GM21528 (cell line): ENCODE measurements at regions not wholly inside any gene's neighbourhood (a gene's known extent, or its start where the extent isn't known, plus 50 kb on each side); places are given as distances from the start of the nearest gene placed in this dataset.
"Not testable (repeated sequence)": the region's sequence is repeated elsewhere in the genome, so short reads cannot be mapped to it uniquely, and the experiment has no call there.

Source experiments
- ATAC-seq: cut with Tn5 transposase; IDR thresholded peaks from one replicate; pipeline ENCODE4 v1.9.1; 2021; ENCODE audit warnings: mild to moderate bottlenecking, moderate library complexity; ENCODE audit not compliant: unreplicated experiment, low FRiP score

DNA sequence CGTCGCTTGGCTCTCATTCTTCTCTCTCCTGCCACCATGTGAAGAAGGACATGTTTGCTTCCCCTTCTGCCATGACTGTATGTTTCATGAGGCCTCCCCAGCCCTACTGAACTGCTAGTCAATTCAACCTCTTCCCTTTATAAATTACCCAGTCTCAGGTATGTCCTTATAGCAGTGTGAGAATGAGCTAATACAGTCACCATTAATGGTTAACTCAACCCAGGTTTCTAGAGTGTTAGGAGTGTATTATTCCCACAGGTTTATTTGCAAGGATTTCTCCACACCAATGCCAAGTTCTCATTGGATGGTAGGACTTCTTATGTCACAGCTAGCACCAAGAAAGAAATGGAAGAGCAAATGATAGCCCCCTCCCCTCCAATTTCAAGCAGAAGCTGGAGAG is 71.9 kb downstream of the DYNAP start:
- ATAC-seq: no peak

DNA sequence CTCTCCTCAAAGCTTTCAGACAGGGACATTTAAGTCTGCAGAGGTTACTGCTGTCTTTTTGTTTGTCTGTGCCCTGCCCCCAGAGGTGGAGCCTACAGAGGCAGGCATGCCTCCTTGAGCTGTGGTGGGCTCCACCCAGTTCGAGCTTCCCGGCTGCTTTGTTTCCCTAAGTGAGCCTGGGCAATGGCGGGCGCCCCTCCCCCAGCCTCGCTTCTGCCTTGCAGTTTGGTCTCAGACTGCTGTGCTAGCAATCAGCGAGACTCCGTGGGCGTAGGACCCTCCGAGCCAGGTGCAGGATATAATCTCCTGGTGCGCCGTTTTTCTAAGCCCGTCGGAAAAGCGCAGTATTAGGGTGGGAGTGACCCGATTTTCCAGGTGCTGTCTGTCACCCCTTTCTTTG is 78.7 kb downstream of the DYNAP start:
- ATAC-seq: not testable (repeated sequence)

DNA sequence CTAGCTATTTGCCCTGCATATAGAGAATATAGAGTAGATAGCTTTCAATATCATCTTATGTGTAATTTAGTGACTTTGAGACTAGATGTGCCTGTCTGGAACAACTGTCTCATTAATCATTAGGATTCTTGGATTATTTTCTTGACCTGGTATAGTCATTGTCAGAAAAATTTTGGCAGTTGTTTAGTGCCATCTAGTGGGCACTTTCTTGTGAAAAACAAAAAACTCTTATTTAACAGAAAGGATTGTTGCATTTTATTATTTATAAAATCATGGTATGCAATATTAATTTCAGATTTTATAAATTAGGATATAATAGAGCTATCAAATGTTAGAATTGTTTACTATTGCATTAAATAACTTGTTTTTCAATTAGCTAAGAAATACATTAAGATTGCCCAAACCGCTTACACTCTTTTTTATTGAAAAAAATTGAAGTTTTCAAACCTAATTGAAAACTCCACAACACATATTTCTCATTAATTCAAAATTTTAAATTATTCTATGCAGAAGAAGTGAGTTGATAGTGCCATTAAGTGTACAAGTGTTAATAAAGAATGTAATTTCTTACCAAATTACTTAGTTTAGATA is 80.3 kb downstream of the DYNAP start:
- ATAC-seq: no peak

DNA sequence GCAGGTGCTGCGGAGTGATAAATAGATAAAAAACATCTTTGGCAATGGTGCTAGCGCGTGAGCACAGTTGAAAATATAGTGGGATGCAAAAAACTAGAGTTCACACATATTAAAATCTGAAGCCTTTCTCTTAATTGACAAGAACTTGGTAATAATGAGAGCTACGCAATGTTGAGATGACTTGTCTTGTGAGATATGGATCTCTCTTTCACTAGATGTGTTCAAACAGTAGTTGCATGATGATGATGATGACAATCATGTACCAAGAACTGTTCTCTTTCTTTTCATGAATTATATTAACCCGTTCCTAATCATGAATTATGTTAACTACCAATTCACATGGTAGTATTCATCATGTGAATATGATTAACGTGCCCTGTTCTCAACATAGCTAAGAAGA is 81.1 kb downstream of the DYNAP start:
- no peak for ATAC-seq

DNA sequence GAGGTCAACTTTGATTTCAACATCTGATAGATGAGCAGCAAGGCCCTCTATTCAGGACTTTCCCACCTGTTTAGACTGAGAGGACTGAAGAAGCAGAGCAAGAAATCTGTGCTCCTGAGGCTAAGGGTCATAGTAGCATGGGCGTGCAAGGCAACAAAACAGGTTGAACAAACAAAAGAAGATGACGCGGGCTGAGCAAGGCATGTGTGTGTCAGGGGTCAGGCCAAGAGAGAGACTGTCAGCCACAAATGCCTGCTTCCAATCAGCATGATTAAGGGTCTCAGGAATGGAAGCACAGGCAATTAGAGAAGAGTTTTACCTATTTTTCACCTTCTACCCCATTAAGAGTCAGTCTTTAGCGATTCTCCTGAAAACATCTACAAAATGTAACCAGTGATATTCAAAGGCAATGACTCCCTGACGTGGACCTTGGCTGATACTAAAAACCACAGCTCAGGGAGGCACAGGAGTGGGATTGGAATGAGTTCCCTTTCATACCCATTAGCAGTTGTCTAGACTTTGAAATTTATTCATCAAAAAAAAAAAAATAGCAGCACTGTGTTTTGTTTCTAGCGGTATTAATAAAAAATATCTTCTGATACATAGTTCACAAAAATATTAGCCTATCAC is 81.9 kb downstream of the DYNAP start:
- no peak for ATAC-seq

DNA sequence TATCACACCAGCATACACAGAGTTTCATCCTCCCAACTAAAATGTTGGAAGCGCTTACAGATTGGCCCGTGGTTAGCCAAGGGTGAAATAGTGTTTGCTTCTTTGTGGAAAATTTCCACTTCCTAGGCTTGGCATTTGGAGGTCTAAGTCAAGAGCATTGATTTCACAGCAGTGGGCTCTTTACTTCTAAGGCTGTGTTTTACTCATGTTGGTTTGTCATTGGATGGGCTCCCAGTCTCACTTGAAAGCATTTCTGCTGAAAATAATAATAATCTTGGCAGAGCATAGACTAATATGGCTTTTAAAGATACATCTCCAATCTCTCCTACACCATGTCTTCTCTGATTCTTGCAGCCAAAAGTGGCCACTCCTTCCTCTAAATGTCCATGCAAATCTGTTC is 82.9 kb downstream of the DYNAP start:
- ATAC-seq: no peak

DNA sequence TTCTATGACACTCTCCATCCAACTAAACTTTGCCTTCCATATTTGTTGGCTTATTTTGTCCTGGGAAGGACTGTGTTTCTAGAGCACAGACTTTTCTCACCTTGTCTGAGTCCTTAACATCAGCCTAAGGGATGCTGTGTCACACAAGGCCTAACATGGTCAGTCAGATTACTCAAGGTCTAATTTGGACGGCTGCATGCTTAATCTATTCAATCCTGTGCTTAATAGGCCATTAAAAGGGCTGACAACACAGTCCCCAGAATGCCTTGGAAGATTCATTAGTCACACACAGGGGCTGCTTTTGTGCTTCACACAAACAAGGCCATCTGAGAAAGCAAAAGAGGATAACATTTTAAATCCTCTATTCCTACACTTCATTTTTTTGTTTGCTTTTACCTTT is 84.0 kb downstream of the DYNAP start:
- no peak for ATAC-seq

DNA sequence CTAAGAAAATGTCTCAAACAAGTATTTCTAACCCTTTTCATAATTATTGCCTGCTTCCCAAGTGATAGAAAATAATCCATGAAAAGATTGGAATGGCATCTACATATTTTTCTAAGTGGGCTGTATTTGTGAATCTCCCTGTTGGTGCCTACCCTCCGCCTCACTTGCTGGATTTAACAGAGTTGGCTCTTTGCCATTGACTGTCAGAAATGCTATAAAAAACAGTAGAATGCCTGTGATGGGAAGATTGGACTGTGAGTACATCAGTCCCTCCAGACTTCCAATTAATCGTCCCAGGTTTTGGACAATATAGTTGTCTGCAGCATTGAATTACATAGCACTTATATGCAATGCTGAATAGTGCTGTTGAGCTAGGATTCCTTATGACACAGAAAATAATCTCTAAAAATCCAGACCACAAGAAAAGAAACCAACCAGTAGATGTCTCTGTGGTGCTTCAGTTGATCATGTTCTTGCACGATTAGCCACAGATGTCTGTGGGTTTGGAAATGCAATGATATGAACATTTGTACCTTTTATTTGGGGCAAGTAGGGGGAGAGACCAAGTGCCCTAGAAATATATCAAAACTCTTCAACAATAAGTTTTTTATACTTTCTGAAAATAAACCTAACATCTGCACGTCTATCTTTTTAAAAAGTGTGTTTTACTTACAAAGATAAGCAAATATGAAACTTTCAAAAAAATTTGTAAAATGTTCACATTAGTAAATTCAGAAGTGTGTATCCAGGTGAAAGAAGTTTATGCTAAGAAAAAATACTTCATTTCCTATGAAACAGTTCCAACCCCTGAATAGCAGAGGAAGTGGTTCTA is 88.5 kb downstream of the DYNAP start:
- no peak for ATAC-seq

DNA sequence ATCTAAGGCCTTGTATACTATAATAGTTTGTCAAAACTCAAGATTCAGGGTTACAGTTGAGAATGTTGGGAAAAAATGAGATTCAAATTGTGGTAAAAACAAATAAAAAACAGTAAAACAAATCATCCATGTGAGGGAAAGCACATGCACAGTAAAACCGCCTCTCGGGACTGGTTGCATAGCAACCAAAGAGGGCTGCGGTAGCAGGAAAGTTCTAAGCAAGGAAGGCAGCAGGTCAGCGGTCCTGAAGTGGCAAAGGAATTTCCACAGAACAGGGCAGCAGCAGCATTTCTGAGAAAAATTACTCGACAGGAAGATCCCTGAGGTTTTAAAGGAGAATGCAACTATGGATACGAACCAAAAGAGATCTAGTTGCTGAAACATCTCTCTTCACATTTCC is 93.7 kb downstream of the DYNAP start:
- ATAC-seq: no peak

DNA sequence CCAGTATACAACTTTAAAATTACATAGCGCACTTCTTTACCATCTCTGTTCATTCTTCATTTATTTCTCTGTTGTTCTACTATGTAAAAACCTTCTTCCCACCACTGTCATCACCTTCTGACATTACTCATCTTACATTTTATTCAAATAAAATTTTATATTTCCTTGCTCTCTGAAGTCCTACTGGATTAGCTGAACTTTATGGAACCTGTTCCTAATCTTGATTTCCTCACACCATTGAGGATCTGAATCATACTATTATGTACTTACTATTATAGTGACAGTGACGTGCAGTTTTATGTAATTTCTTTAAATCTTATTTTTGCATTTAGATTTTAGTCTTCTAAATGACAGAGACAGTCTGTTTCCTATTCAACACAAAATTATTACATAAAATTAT is 98.3 kb downstream of the DYNAP start:
- ATAC-seq: no peak

DNA sequence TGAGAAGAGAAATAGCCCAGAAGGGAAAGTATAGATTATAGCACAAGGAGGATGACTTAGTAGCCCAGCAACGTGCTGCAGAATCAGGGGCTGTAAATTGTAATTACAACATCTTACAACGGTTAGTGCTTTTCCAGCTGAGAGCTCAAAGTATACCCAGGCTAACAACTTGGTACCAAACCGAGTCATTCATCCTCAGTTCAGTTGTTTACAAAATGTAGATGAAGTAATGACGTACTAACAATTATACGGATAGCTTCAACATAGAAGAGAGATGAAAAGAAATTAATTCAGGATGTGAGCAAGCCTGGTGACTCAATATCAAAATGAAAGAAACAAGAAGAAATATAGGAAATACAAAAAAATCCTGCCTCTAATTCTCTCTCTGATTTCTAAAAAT is 99.2 kb downstream of the DYNAP start:
- no peak for ATAC-seq

DNA sequence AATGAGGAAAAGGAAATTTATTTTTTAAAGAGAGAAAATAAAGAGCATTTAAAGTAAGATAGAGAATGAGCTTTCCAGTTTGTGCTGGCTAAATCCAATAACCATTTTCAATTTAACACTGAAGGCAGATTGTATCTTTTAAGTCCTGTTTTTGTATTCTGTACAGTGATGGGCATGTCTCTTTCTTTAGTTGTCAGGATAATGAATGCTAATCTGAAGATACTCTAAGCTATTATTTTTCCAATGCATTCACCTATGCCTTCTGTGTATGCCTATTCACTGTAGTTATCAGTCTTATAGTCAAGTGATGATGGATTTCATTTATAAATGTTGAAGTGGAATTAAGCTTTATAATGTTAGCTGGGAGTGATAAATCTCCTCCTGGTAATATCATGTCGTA is 101.4 kb downstream of the DYNAP start:
- ATAC-seq: no peak

DNA sequence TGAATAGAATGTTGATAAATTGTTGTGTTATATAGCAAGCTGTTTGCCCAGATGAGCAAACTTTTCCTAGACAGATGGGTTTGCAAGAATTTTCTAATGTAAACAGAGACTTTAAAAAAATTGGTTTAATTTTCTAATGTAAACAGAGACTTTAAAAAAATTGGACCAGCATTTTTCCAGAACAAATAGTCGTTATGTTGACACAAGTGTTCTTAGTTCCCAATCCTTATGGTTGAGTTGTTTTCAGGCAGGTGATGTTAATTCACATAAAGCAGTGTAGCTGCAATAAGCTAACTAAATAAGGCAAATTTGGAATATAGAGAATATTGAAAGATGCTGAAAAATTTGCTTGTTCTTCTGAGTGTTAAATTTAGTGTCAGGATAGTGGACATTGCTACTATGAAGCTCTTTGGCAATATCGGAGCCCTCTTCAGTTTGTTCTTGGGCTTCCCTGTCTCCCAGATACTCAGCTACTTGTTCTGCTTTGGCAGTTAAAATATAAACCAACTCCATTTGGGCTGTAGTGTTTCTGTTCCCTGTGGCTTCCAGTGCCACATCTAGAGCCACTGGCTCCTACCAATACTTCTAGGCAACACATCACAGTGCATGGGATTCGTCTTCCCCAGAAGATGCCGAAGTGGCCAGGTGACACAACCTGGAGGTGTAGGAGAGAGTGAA is 105.7 kb downstream of the DYNAP start:
- ATAC-seq: no peak

DNA sequence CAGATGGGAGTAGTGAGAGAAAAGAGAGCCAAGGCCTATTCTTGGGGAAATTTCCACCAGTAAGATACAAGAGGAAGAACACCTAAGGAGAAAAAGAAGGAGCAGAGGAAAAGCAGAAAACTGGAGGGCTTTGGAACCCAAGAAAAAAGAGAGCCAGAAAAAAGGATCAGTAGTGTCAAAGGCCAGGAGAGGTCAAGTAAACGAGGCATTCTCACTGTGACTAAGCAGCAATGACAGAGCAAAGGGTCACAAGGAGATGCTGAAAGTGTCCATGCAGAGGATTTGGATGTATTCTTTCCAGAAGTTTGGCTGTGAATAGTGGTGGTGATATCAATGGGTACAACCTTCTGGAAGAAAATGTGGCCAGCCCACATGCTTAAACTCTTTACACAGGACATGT is 109.5 kb downstream of the DYNAP start:
- no peak for ATAC-seq

DNA sequence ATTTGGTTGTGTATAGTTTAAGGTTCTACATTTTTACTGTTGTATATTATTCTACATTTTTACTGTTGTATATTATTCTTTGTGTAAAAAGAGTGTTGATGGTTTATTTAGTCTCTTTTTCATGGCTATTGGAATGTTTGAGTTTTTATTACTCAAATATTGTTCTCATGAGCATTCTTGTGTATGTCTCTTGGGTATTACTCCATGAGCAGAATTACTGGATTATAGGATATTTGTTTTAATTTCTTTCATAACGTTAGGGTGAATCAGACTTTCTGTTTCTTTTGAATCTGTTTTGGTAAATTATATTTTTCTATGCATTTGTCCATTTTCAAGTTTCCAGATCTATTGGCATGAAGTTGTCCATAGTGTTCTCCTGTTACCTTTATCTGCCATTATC is 111.6 kb downstream of the DYNAP start:
- ATAC-seq: no peak

DNA sequence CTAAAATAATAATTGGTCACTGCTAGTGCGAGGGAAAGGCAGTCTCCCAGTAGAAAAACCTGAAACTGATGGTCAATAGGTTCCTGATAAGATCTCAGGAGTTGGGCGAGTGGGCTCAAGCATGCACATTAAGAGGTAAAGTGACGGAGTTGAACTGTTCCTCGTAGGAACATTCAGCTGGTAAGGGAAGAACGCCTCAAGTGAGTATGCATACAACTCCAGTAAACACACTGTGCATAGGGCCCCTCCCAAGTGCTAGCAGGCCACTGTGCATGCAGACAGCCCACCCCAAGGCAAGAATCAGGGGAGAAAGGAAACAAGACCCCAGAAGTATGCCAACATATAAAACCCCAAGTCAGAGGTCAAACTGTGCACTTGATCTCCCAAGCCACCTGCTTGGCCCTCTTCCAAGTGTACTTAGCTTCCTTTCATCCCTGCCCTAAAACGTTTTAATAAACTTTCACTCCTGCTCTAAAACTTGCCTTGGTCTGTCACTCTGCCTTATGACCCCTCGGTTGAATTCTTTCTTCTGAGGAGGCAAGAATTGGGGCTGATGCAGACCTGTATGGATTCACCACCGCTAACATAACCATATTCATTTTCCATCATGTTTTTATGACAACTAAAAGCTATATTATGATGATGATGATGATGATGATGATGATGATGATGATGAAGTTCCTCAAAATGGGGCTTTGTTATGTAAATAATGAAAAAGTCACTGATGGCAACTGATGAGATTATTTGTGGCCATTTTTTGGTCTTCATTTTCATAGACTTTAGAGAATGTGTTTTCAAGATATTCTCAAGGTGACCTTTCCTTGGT is 118.0 kb upstream of the RAB27B start:
- ATAC-seq: no peak

DNA sequence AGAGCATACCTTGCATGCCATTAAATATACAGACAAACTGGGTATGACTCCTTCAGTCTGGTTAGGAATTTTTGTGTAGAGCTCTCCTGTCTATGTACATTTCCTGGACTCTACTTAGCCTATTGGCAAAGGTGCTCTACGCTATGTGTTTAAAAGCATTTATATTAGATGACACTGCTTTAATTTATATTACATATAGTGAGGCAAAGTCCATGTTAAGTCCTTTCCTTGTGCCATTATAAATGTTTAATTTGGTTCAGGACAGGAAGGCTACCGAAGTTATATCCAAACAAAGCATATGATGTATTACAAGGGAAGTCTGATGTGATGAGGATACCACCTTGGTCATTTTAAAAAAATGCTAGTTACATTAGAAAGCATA is 117.4 kb upstream of the RAB27B start:
- no peak for ATAC-seq

DNA sequence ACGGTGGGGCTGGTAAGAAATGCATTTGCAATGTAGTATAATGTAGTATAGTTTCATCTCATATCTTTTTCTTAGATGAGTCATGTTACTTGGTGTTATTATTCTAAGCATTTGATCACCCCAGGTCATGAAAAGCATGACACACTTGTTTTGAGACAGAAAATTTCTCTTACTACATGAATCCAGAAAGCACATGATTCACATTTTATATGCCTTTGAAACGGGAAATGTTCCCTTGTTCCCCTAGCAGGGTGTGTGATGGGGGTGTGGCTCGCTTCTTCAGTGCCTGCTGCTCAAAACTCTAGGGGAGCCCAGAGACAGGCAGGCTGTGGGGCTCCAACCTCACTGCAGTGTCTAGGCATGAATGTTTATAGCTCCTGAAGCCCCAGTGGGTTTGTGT is 116.0 kb upstream of the RAB27B start:
- no peak for ATAC-seq

DNA sequence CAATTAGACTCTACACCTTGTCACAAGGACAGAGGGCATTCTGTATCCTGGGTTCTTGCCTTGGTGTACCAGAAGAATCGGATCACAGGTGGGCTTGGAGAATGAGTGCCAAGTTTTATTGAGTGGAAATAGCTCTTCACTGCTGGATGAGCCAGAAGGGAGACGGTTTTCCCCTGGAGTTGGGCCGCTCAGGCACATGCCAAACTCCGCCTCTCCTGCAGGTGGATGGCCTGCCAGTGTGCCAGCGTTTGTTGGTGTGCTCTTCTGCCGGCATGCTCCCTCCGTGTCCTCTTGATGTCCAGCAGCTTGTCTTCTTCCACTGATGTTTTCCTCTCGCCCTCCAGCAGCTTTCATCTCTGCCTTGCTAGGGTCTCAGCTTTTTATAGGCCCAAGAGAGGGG is 115.5 kb upstream of the RAB27B start:
- no peak for ATAC-seq

DNA sequence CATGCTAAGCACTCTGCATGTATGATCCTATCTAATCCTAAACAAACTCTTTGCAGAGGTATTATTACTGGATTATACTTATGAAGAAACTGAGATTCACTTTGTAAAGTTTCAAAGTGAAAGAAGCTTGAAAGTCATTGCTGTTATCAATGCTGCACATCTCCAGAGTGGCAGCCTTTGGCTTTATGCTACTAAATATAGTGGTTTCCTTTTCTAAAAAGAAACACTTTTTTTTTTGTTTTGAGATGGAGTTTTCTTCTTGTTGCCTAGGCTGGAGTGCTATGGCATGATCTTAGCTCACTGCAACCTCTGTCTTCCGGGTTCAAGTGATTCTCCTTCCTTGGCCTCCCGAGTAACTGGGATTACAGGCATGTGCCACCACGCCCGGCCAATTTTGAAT is 114.9 kb upstream of the RAB27B start:
- no peak for ATAC-seq

DNA sequence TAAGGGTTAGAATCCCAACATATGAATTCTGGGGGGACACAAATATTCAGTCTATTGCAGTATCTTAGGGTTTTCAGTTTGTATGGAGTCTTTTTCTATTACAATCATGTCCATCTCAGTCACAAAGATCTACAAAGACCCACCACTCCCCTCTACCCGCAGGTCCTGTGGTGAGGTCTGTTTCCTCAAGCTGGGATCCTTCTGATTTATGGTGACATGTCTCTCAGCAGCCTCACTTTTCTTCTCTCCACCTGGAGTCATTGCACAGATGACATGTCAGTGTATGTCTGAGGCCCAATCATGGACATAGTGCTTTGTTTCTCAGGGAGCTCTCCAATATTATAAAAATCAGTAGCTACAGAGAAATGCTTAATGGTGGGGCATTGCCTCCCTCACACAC is 113.4 kb upstream of the RAB27B start:
- ATAC-seq: no peak
